GM19240 (cell line): ENCODE measurements at regions not wholly inside any gene's neighbourhood (a gene's known extent, or its start where the extent isn't known, plus 50 kb on each side); places are given as distances from the start of the nearest gene placed in this dataset.

Source experiments
- DNase-seq: peaks from one replicate; pipeline ENCODE4 v3.0.0; 2011; ENCODE audit warnings: low spot score; ENCODE audit not compliant: insufficient read length

- no peak for DNase-seq
Observed at GRCh38 chr22:48748860-48749554, 1078.7 kb downstream of the BRD1 start.

GRCh38 chr22:48748113-48748859, 1079.4 kb downstream of the BRD1 start:
- no peak for DNase-seq

GRCh38 chr22:48746789-48747425, 1080.8 kb downstream of the BRD1 start:
- no peak for DNase-seq

GRCh38 chr22:48745842-48746788, 1081.6 kb downstream of the BRD1 start:
- DNase-seq = no peak

GRCh38 chr22:48744967-48745841, 1082.5 kb downstream of the BRD1 start:
- no peak for DNase-seq

GRCh38 chr22:48744283-48744641, 1083.4 kb downstream of the BRD1 start:
- no peak for DNase-seq

GRCh38 chr22:48743601-48744282, 1083.9 kb downstream of the BRD1 start:
- DNase-seq = no peak

- DNase-seq = no peak
Observed at GRCh38 chr22:48742556-48743343, 1084.9 kb downstream of the BRD1 start.

GRCh38 chr22:48742191-48742555, 1085.5 kb downstream of the BRD1 start:
- no peak for DNase-seq

GRCh38 chr22:48741540-48741939, 1086.1 kb downstream of the BRD1 start:
- DNase-seq = no peak

- no peak for DNase-seq
Observed at GRCh38 chr22:48740731-48741405, 1086.8 kb downstream of the BRD1 start.

- no peak for DNase-seq
Observed at GRCh38 chr22:48740086-48740730, 1087.5 kb downstream of the BRD1 start.

- no peak for DNase-seq
Observed at GRCh38 chr22:48739348-48740085, 1088.2 kb downstream of the BRD1 start.

GRCh38 chr22:48738204-48738980, 1089.3 kb downstream of the BRD1 start:
- DNase-seq = no peak

GRCh38 chr22:48737461-48738203, 1090.0 kb downstream of the BRD1 start:
- no peak for DNase-seq
